Transverse colon (tissue), 4 donors: ENCODE measurements at regions not wholly inside any gene's neighbourhood (a gene's known extent, or its start where the extent isn't known, plus 50 kb on each side); places are given as distances from the start of the nearest gene placed in this dataset.

Experiments
- DNase-seq: peaks from one replicate; pipeline ENCODE4 v3.0.0-alpha.2; 2019
- H3K27ac ChIP-seq, 4 donors: fragments of 200-600 bp; sonication (generic); 2 replicates each; pipeline ENCODE4 v1.5.1; 2016 to 2018; ENCODE audit warnings: inconsistent platforms in 4 of 4
- H3K27me3 ChIP-seq: fragments of 200-600 bp; sonication (generic); 2 replicates; pipeline ENCODE4 v1.5.1; 2017; ENCODE audit warnings: inconsistent platforms
- H3K36me3 ChIP-seq, 4 donors: fragments of 200-600 bp; sonication (generic); 2 replicates each; pipeline ENCODE4 v1.5.1; 2017 to 2019; ENCODE audit warnings: inconsistent platforms in 4 of 4
- H3K4me1 ChIP-seq, 4 donors: fragments of 200-600 bp; sonication (generic); 2 replicates each; pipeline ENCODE4 v1.5.1; 2017 to 2020; ENCODE audit warnings: inconsistent platforms in 4 of 4
- H3K4me3 ChIP-seq, 4 donors: fragments of 200-600 bp; sonication (generic); 1 replicate in 1 of 4; 2 replicates in 3 of 4; pipeline versions ENCODE4 v1.5.1 to v1.6.1; 2017 to 2019; ENCODE audit warnings: inconsistent platforms in 4 of 4
- H3K9me3 ChIP-seq, 2 donors: fragments of 200-600 bp; sonication (generic); 2 replicates each; pipeline ENCODE4 v1.5.1; 2017 to 2019; ENCODE audit warnings: inconsistent platforms in 2 of 2
- CTCF ChIP-seq, 5 experiments: fragments of 200-600 bp in 3 of 5; fragments of 450-650 bp in 2 of 5; sonication (generic) in 3 of 5; IDR thresholded peaks; 1 replicate in 2 of 5; 2 replicates in 3 of 5; pipeline ENCODE4 v1.5.1; 2016 to 2017; ENCODE audit warnings: antibody characterized with exemption in 5 of 5, inconsistent platforms in 3 of 5, mild to moderate bottlenecking in 2 of 5, moderate library complexity in 1 of 5
- EP300 ChIP-seq: sonication (generic); formaldehyde crosslinking; IDR thresholded peaks from one replicate; pipeline ENCODE4 v1.6.1; 2017; ENCODE audit warnings: antibody characterized with exemption, low read depth
- POLR2A ChIP-seq: fragments of 450-650 bp; IDR thresholded peaks from one replicate; pipeline ENCODE4 v1.6.1; 2016; ENCODE audit warnings: antibody characterized with exemption, mild to moderate bottlenecking, moderate library complexity
- POLR2AphosphoS5 ChIP-seq, 3 donors: sonication (generic); formaldehyde crosslinking; IDR thresholded peaks; one replicate each; pipeline ENCODE4 v1.6.1; 2016; ENCODE audit warnings: antibody characterized with exemption in 3 of 3
- WGBS, 2 donors: methylation state at CpG; one replicate each; pipeline ENCODE4 v1.1.5; 2018; ENCODE audit warnings: low coverage in 1 of 2; 5-methylcytosine and 5-hydroxymethylcytosine counted together
- in situ Hi-C, 4 donors: fragments of 200-750 bp; cut with MboI; loops; one replicate each; pipeline versions ENCODE4 v1.15.0 to v1.15.1; 2017; ENCODE audit warnings: low sequenced_read_pairs in 3 of 4, low pct_ligation_motif_present in 1 of 4, low pct_unique_long_range_greater_than_20kb in 1 of 4
- intact Hi-C: fragments of 100-400 bp; cut with DNase I; formaldehyde crosslinking; loops from one replicate; pipeline ENCODE4 v1.15.1; 2023; ENCODE audit warnings: low total_unique reads

- in situ Hi-C loops: no loop called here
- intact Hi-C loops: no loop called here
- 67 to 85% methylated on average over 1 to 4 of the region's 4 CpGs for WGBS, 2 donors
- Histone ChIP-seq H3K36me3 (no peaks in the 10 kb centered on the region), H3K9me3 (no peaks in the 10 kb centered on the region), H3K4me1 (no peaks in the 10 kb centered on the region), H3K4me3 (no peak overlapping the region), H3K27me3 (no peaks in the 10 kb centered on the region), H3K27ac (no peak overlapping the region)
- TF ChIP-seq POLR2AphosphoS5 (IDR thresholded peaks at IDR 0.05) (no peak), EP300 (no peak), CTCF (IDR thresholded peaks at IDR 0.05) (no peak), POLR2A (no peak)
- DNase-seq: no peak
Observed at GRCh38 chr2:118274841-118275510, 186.7 kb downstream of the INSIG2 start.

GRCh38 chr2:118272391-118272790 lies 184.1 kb downstream of the INSIG2 start:
- in situ Hi-C loops: no loop called here

GRCh38 chr2:118269408-118270051 lies 181.3 kb downstream of the INSIG2 start:
- no peak for DNase-seq
- no peaks in the 10 kb centered on the region for H3K27me3 ChIP-seq
- H3K9me3 ChIP-seq: no peaks in the 10 kb centered on the region
- intact Hi-C loops (no loop called here), in situ Hi-C loops (no loop called here)
- no peaks in the 10 kb centered on the region for H3K4me1 ChIP-seq
- no peak overlapping the region for H3K27ac ChIP-seq
- no peaks in the 10 kb centered on the region for H3K36me3 ChIP-seq
- TF ChIP-seq POLR2A (no peak), EP300 (no peak), POLR2AphosphoS5 (IDR thresholded peaks at IDR 0.05) (no peak), CTCF (IDR thresholded peaks at IDR 0.05) (no peak)
- H3K4me3 ChIP-seq: no peak overlapping the region
- 68 to 82% methylated on average over 2 to 9 of the region's 9 CpGs for WGBS, 2 donors

More at GRCh38 chr2:118272391-118272790, 184.1 kb downstream of the INSIG2 start:
- no peaks in the 10 kb centered on the region for H3K27me3 ChIP-seq
- no peak overlapping the region for H3K4me3 ChIP-seq
- H3K27ac ChIP-seq: no peak overlapping the region
- no peaks in the 10 kb centered on the region for H3K36me3 ChIP-seq
- intact Hi-C loops: no loop called here
- DNase-seq: no peak
- no peaks in the 10 kb centered on the region for H3K9me3 ChIP-seq
- WGBS, 2 donors: 79 to 83% methylated on average over 4 to 5 of the region's 5 CpGs
- TF ChIP-seq CTCF (IDR thresholded peaks at IDR 0.05) (no peak), EP300 (no peak)
- no peaks in the 10 kb centered on the region for H3K4me1 ChIP-seq

- Histone ChIP-seq H3K27me3 (no peaks in the 10 kb centered on the region), H3K4me1 (no peaks in the 10 kb centered on the region), H3K9me3 (no peaks in the 10 kb centered on the region), H3K4me3 (no peak overlapping the region), H3K27ac (no peak overlapping the region), H3K36me3 (no peaks in the 10 kb centered on the region)
- in situ Hi-C loops: no loop called here
- whole genome bisulfite sequencing, 2 donors: 17 to 32% methylated on average over 1 to 5 of the region's 5 CpGs
- TF ChIP-seq EP300: no peak
- TF ChIP-seq POLR2AphosphoS5 (IDR thresholded peaks at IDR 0.05): no peak
- TF ChIP-seq POLR2A: no peak
- TF ChIP-seq CTCF (IDR thresholded peaks at IDR 0.05): no peak
- no peak for DNase-seq
- intact Hi-C loops: no loop called here
Observed at GRCh38 chr2:118268268-118268667, 180.0 kb downstream of the INSIG2 start.
